HUDEP-2 (cell line): ENCODE measurements at regions not wholly inside any gene's neighbourhood (a gene's known extent, or its start where the extent isn't known, plus 50 kb on each side); places are given as distances from the start of the nearest gene placed in this dataset.

ENCODE experiments used
- DNase-seq, 76 experiments: peaks; one replicate each; lab custom pipeline; 2025; ENCODE audit not compliant: unreplicated experiment in 76 of 76; lab: John Stamatoyannopoulos, UW

DNA sequence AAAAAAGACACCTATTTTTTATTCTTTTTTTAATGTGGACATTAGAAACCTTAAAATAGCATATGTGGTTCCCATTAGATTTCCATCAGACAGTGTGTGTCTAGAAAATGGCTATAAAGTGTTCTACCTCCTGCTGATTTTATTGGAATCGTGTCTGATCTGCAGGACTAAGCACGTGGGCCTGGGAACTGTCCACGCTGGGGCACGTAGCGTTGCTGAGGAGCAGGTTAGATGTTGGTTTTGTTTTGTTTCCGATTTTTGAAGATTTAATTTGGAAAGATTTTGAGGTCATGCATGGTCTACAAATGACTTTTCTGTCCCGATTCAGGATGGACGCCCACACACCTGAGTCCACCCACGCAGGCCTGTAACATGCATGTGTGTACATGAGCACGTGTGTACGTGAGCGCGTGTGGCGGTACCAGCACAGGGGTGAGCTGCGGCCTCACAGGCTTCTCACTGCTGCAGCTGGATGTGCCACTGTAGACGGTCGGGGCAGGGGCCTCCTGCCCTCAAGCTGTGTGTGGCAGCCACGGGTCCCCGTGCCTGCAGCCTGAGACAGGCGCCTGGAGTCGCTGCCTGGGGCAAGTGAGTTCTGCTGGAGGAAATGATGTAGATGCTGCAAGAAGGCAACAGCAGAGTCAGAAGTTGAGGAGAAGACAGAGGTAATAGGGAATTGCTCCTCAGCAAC lies 99.7 kb upstream of the CTDP1 start:
- no peak for DNase-seq

GRCh38 chr18:79580498-79581171 lies 99.0 kb upstream of the CTDP1 start:
- DNase-seq = peak in 10 of 76 experiments; percentile 34 to 80 (median 66)

GRCh38 chr18:79581406-79581805 lies 98.2 kb upstream of the CTDP1 start:
- DNase-seq = no peak

GRCh38 chr18:79581911-79582310 lies 97.7 kb upstream of the CTDP1 start:
- DNase-seq = no peak

- DNase-seq = no peak
Observed at GRCh38 chr18:79582978-79583377, 96.6 kb upstream of the CTDP1 start.

GRCh38 chr18:79583426-79583825 lies 96.2 kb upstream of the CTDP1 start:
- no peak for DNase-seq

- DNase-seq = no peak
Observed at GRCh38 chr18:79583984-79584401, 95.6 kb upstream of the CTDP1 start.

DNA sequence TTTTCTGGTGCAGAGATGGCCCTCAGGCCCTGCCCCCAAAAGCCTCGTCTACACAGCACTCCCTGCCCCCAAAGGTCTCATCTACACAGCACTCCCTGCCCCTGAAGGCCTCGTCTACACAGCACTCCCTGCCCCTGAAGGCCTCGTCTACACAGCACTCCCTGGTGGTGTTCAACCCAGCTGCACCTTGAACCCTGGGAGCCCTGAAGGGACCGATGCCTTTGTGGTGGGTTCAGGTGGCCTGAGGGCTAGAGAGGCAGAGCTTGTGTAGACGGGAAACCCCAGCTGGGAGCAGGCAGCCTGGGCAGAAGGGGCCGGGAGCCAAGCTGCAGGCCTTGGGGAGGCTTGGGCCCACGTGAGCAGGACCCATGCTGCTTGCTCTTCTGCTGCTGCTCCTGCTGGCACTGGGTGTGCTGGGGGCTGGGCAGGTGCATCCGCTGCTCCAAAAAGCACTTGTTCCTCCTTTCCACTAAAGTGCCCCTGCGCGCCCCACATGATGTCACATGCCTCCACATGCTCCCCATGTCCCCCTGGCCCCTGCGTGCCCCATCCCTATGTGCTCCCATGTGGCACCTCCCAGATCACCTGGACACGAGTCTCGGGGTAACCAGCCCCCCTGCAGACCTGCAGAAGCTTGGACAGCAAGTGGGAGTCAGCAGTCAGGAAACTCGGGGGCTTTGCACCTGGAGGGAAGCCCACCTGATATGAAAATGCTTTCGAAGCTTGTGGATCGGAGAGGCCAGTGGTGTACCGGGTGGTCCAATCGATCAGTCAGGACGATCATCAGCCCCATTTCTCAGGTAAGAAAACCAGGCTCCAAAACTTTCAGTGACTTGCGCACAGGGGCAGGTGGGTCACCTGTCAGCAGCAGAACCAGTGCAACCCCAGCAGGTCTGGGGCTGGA lies 94.9 kb upstream of the CTDP1 start:
- DNase-seq = no peak

DNA sequence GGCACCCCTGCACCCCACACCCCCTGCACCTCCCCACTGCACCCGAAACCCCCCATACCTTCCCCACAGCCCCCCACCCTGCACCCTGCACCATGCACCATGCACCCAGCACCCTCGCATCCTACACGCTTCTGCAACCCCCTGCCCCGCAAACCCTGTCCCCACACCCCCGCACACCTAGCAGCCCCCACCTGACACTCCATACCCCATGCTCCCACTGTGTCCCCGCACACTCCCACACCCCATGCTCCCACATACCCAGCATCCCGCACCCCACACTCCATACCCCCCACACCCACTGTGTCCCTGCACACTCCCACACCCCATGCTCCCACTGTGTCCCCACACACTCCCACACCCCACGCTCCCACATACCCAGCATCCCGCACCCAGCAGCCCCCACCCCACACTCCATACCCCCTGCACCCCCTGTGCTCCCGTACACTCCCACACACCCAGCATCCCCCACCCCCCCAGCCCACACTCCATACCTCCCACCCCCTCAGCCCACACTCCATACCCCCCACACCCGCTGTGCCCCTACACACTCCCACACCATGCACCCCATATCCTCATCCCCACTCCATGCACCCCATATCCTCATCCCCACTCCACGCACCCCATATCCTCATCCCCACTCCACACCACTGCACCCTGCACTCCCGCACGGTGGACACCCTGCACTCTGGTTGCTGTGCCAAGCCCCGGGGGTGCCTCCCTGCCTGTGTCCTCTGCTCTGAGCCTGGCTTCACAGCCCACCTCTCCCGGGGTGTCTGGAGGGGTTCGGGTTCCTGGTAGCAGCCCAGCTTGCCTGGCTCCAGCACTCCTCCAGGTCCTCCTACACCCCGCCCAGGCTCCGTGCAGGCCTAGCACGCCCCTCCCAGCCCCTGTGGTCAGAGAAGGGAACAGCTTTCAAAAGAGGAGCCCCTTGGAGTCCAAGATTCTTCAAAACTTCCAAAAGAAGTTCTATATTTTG lies 93.9 kb upstream of the CTDP1 start:
- DNase-seq = peak in 4 of 76 experiments; percentile 22 to 37 (median 22)

DNA sequence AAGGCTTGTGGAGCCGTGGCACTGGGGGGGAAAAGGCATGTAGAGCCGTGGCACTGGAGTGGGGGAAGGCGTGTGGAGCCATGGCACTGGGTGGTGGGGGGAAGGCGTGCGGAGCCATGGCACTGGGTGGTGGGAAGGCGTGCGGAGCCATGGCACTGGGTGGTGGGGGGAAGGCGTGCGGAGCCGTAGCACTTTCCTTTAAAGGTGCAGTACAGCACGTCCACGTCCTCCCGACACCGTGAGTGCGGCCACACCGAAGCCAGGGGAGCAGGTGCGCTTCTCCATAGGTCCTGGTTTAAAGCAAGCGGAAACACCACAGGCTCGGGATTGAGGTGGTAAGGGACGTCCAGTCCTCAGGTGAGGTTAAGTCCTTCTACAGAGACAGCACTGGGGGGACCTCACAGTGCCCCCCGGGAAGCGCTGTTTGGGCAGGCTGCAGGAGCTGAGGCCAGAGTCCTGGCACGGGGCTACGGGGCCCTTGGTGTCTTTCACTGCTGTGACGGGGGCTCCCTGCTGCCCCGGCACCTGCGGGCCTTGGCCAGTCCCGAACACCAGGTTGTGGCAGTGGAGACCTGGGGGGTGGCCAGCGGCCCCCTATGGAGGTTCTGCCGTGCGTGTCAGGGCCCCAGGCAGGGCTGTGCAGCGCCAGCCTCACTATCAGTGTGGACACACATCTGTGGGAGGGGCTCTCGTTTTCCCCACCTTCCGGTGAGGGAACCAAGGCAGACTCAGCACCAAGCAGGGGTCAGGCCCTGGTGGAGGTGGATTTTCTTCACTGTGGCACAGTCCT lies 93.0 kb upstream of the CTDP1 start:
- DNase-seq = no peak

GRCh38 chr18:79587226-79587741 lies 92.3 kb upstream of the CTDP1 start:
- no peak for DNase-seq

DNA sequence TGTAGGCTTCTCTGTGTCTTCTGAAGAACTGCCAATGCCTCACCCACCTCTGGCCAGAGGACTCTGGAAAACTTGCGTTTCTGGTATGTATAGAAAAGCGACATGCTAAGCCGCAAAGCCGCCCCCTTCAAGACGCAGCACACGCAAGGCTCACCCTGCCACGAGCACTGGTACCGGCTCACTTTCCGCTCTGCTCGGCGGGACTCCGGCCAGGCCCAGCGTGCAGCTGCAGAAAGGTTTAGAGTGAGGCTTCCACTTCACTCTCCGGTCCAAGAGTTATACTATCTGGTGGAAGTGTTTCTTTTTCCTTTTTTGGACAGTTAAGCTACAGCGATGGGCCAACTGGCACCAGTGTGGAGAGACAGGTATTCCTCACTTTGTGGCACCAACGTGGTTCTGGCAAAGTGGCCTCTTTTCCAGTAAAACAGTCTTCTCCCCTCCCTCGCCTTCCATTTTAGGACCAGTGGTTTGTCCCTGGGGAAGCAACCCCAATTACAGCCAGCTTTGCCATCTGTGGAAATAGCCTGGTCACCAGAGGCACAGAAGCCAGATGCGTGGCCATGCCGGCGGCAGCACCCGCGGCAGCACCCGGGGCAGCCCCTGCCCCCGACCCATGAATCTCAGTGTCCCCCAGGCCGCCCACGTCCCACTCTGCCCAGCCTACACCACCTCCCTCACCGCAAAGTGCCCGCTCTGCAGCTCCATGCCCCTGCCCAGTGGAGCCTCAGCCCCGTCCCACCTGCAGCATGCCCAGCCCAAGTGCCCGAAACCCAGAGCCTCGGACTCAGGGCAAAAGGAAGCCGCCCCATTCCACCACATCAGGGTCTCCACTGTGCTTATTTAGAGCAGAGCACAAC lies 91.6 kb upstream of the CTDP1 start:
- no peak for DNase-seq

DNA sequence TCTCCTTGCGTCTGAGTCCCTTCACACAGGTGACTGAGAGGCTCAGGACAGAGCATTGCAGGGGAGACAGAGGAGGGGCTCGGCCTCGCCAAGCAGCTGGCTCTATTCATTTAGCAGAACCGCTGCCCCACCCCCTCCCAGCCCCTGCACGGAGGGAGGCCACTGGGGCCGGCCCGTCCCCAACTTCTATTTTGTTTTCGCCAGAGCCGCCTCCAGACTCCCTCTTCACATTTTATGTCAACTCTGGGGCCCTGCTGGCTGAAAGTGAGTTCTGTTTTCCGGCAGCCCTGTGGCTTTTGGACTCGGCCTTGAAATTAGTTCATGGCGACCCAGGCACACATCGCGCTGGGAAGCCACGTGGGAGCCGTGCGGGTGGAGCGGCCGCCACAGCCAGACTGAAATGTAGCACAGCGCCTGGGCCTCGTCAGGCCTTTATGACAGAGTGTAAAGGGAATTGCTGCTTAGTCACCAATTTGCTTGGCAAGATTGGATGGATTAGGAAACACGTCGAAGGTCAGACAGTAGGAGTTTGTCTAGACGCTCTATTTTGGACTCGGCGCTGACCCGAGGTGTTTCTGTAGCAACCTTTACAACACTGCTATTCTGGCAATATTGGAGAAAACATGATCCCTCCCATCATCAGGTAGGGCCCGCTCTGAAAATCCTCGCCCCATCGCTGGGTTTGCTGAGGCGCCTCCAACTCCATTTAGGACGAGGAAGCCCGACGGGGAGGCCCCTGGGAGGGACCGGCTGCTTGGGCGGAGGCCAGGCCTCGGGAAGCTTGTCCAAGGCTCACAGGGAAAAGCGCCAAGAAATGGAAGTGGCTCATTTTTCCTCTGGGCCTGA lies 90.7 kb upstream of the CTDP1 start:
- no peak for DNase-seq

DNA sequence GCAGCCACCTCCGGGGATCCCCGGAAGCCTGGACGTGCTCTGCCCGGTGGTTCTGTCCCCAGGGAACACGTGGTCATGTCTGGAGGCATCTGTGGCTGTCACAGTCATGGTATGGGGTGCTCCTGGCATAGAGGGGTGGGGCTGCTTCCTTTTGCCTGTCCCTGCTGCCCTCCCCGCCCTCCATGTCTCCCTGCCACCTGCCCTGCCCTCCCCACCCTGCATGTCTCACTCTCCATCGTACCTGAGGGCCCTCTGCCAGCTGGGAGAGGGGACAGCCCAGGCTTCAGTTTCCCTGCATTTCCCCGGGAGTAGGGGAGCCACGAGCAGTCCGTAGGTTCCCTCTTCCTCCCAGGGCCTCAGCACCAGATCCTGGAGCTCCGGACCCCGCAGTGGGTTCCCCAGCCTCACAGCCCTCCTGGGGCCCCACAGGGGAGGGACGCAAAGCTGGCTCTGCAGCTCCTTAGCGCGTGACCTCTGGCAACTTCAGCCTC lies 90.0 kb upstream of the CTDP1 start:
- no peak for DNase-seq

GRCh38 chr18:79590191-79591031 lies 89.2 kb upstream of the CTDP1 start:
- no peak for DNase-seq

- DNase-seq = no peak
Observed at GRCh38 chr18:79591032-79591308, 88.6 kb upstream of the CTDP1 start.

DNA sequence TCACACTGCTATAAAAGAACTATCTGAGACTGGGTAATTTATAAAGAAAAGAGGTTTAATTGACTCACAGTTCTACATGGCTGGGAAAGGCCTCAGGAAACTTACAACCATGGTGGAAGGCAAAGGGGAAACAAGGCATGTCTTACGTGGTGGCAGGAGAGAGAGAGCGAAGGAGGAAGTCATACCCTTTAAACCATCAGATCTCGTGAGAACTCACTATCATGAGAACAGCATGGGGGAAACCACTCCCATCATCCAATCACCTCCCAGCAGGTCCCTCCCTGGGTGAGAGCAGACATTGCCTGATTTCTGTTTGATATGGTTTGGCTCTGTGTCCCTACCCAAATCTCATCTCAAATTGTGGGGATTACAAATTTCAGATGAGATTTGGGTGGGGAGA lies 86.9 kb upstream of the CTDP1 start:
- peak in 1 of 76 experiments; percentile 11 for DNase-seq
